ENCODE measurements at regions not wholly inside any gene's neighbourhood (a gene's known extent, or its start where the extent isn't known, plus 50 kb on each side); places are given as distances from the start of the nearest gene placed in this dataset.
"Not testable (repeated sequence)": the region's sequence is repeated elsewhere in the genome, so short reads cannot be mapped to it uniquely, and the experiment has no call there.

DNA sequence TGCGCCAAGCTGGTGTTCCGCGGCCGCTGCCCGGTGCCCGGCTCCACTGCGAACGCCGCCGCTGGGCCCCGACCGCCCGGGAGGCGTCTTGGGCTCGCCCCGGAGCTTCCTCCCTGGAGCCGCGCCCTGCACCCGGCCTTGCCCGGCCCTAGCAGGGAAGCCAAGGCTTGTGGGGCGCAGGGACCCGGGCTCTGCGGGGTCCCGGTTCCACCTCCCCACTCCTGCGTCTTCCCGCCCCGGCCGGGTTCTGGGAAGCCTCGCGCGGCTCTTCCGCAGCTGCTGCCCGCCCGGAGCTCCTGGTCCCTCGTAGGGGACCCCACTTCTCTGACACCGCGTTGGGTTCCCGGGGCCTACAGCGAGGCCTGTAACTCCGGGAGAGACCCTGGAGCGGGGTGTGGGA is 149.8 kb downstream of the OR4F15 start:
- H3K27me3 Mint-ChIP-seq; H3K9me3 Mint-ChIP-seq; H3K27ac Mint-ChIP-seq; H3K4me3 Mint-ChIP-seq; intact Hi-C loops (cut with micrococcal nuclease); H3K36me3 Mint-ChIP-seq (ENCODE audit: low read depth): not testable (repeated sequence)
- peaks cover 10% of the 10 kb centered on the region for H3K4me1 Mint-ChIP-seq (ENCODE audit: low read depth)

GRCh38 chr15:101963687-101964086 is 151.7 kb downstream of the OR4F15 start:
- H3K27me3 Mint-ChIP-seq; H3K4me3 Mint-ChIP-seq; H3K27ac Mint-ChIP-seq; H3K9me3 Mint-ChIP-seq; H3K36me3 Mint-ChIP-seq (ENCODE audit: low read depth); intact Hi-C loops (cut with micrococcal nuclease): not testable (repeated sequence)
- peaks cover 10% of the 10 kb centered on the region for H3K4me1 Mint-ChIP-seq (ENCODE audit: low read depth)

- H3K4me3 Mint-ChIP-seq; H3K36me3 Mint-ChIP-seq (ENCODE audit: low read depth); intact Hi-C loops (cut with micrococcal nuclease): not testable (repeated sequence)
Measured at GRCh38 chr15:101965353-101965752, 153.4 kb downstream of the OR4F15 start.

DNA sequence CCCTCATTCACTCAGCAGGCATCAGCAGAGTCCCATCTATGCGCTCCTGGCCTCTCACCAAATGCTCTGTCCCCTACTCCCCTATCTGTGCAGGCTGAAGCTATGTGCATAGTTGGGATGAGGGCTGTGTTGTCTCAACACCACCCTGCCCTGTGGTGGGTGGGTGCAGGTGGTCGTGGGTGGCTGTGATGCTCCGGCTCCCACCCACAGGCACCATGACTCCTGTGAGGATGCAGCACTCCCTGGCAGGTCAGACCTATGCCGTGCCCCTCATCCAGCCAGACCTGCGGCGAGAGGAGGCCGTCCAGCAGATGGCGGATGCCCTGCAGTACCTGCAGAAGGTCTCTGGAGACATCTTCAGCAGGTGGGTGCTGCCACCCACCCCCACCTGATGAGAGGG is 153.9 kb downstream of the OR4F15 start:
- not testable (repeated sequence) for H3K27ac Mint-ChIP-seq

More at GRCh38 chr15:101965353-101965752, 153.4 kb downstream of the OR4F15 start:
- not testable (repeated sequence) for H3K27ac Mint-ChIP-seq, H3K27me3 Mint-ChIP-seq, H3K9me3 Mint-ChIP-seq
- H3K4me1 Mint-ChIP-seq (ENCODE audit: low read depth): peaks cover 10% of the 10 kb centered on the region

GRCh38 chr15:101967364-101967763 is 155.4 kb downstream of the OR4F15 start:
- not testable (repeated sequence) for H3K9me3 Mint-ChIP-seq

More for the DNA sequence above, 153.9 kb downstream of the OR4F15 start:
- H3K36me3 Mint-ChIP-seq (ENCODE audit: low read depth); H3K27me3 Mint-ChIP-seq; intact Hi-C loops (cut with micrococcal nuclease); H3K4me3 Mint-ChIP-seq; H3K9me3 Mint-ChIP-seq: not testable (repeated sequence)
- peaks cover 10% of the 10 kb centered on the region for H3K4me1 Mint-ChIP-seq (ENCODE audit: low read depth)

DNA sequence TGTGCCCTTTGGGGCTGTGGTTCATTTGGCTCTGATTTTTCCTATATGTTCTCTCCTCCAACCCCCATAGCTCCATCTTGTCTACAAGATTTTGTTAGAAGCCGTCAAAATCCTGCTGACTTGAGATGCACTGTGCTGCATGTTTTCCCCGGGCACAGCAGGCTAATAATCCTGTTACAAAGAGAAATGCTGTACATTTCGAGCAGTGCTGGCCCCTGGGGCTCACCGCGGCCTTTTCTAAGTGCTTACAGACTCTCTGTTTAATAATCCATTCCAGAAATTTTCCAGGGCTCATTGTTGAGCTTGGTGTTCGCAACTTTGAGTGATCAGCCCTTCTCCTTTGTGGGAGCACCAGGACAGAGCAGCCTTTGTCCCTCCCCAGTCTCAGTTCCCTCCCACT is 158.6 kb downstream of the OR4F15 start:
- H3K4me1 Mint-ChIP-seq (ENCODE audit: low read depth); H3K9me3 Mint-ChIP-seq; H3K4me3 Mint-ChIP-seq; H3K27me3 Mint-ChIP-seq; H3K36me3 Mint-ChIP-seq (ENCODE audit: low read depth); intact Hi-C loops (cut with micrococcal nuclease); H3K27ac Mint-ChIP-seq: not testable (repeated sequence)

More at GRCh38 chr15:101967364-101967763, 155.4 kb downstream of the OR4F15 start:
- peaks cover 10% of the 10 kb centered on the region for H3K4me1 Mint-ChIP-seq (ENCODE audit: low read depth)
- H3K4me3 Mint-ChIP-seq; H3K27ac Mint-ChIP-seq; intact Hi-C loops (cut with micrococcal nuclease); H3K27me3 Mint-ChIP-seq; H3K36me3 Mint-ChIP-seq (ENCODE audit: low read depth): not testable (repeated sequence)

GRCh38 chr15:101977281-101977680 is 165.3 kb downstream of the OR4F15 start:
- H3K4me3 Mint-ChIP-seq; H3K4me1 Mint-ChIP-seq (ENCODE audit: low read depth); H3K9me3 Mint-ChIP-seq; H3K27ac Mint-ChIP-seq; H3K27me3 Mint-ChIP-seq; H3K36me3 Mint-ChIP-seq (ENCODE audit: low read depth); intact Hi-C loops (cut with micrococcal nuclease): not testable (repeated sequence)

- not testable (repeated sequence) for H3K27me3 Mint-ChIP-seq; H3K9me3 Mint-ChIP-seq; H3K4me1 Mint-ChIP-seq (ENCODE audit: low read depth)
Measured at GRCh38 chr15:101980206-101980910, 168.4 kb downstream of the OR4F15 start.

More at GRCh38 chr15:101980206-101980910, 168.4 kb downstream of the OR4F15 start:
- H3K4me3 Mint-ChIP-seq; H3K27ac Mint-ChIP-seq; H3K36me3 Mint-ChIP-seq (ENCODE audit: low read depth); intact Hi-C loops (cut with micrococcal nuclease): not testable (repeated sequence)

Measured in dendritic cell treated with granulocyte-macrophage colony-stimulating factor and Interleukin-4, amounts not matched to agents 40 ng/mL and 50 ng/mL, for 4 days (primary cell).